ENCODE measurements at regions not wholly inside any gene's neighbourhood (a gene's known extent, or its start where the extent isn't known, plus 50 kb on each side); places are given as distances from the start of the nearest gene placed in this dataset.

- Mint-ChIP-seq H3K27me3 (ENCODE audit: insufficient read depth) (peaks cover 1% of the 10 kb centered on the region; the same call in 1 of the 2 replicates), H3K9me3 (peaks cover 54% of the 10 kb centered on the region), H3K36me3 (ENCODE audit: low read depth) (no peaks in the 10 kb centered on the region), H3K4me1 (ENCODE audit: low read depth) (no peaks in the 10 kb centered on the region), H3K27ac (no peak overlapping the region), H3K4me3 (no peak overlapping the region)
- no peak for TF ChIP-seq CTCF (IDR thresholded peaks at IDR 0.05)
- DNase-seq: no peak
Observed at GRCh38 chr15:23850666-23851065, 163.6 kb upstream of the NDN start.

- no peak for DNase-seq
- no peak overlapping the region for H3K4me3 Mint-ChIP-seq
Observed at GRCh38 chr15:23851921-23852320, 164.8 kb upstream of the NDN start.

GRCh38 chr15:23853286-23853685 lies 166.2 kb upstream of the NDN start:
- no peak for DNase-seq

More at GRCh38 chr15:23851921-23852320, 164.8 kb upstream of the NDN start:
- H3K4me1 Mint-ChIP-seq (ENCODE audit: low read depth): no peaks in the 10 kb centered on the region
- H3K27me3 Mint-ChIP-seq (ENCODE audit: insufficient read depth): peaks cover 1% of the 10 kb centered on the region; the same call in 1 of the 2 replicates
- TF ChIP-seq CTCF (IDR thresholded peaks at IDR 0.05): no peak
- peaks cover 53% of the 10 kb centered on the region for H3K9me3 Mint-ChIP-seq
- H3K27ac Mint-ChIP-seq: no peak overlapping the region
- H3K36me3 Mint-ChIP-seq (ENCODE audit: low read depth): no peaks in the 10 kb centered on the region

GRCh38 chr15:23854203-23854911 lies 167.3 kb upstream of the NDN start:
- H3K27ac Mint-ChIP-seq: no peak overlapping the region

More at GRCh38 chr15:23853286-23853685, 166.2 kb upstream of the NDN start:
- no peak overlapping the region for H3K27ac Mint-ChIP-seq
- H3K27me3 Mint-ChIP-seq (ENCODE audit: insufficient read depth): peaks cover 1% of the 10 kb centered on the region
- H3K9me3 Mint-ChIP-seq: peaks cover 53% of the 10 kb centered on the region
- no peaks in the 10 kb centered on the region for H3K4me1 Mint-ChIP-seq (ENCODE audit: low read depth)
- H3K4me3 Mint-ChIP-seq: no peak overlapping the region
- TF ChIP-seq CTCF (IDR thresholded peaks at IDR 0.05): no peak
- no peaks in the 10 kb centered on the region for H3K36me3 Mint-ChIP-seq (ENCODE audit: low read depth)

GRCh38 chr15:23854912-23855659 lies 168.0 kb upstream of the NDN start:
- H3K27ac Mint-ChIP-seq: no peak overlapping the region

More at GRCh38 chr15:23854203-23854911, 167.3 kb upstream of the NDN start:
- no peak for DNase-seq
- peaks cover 56% of the 10 kb centered on the region for H3K9me3 Mint-ChIP-seq
- peaks cover 1% of the 10 kb centered on the region for H3K27me3 Mint-ChIP-seq (ENCODE audit: insufficient read depth)
- H3K36me3 Mint-ChIP-seq (ENCODE audit: low read depth): peaks cover 3% of the 10 kb centered on the region
- no peaks in the 10 kb centered on the region for H3K4me1 Mint-ChIP-seq (ENCODE audit: low read depth)
- TF ChIP-seq CTCF (IDR thresholded peaks at IDR 0.05): no peak
- no peak overlapping the region for H3K4me3 Mint-ChIP-seq

More at GRCh38 chr15:23854912-23855659, 168.0 kb upstream of the NDN start:
- H3K9me3 Mint-ChIP-seq: peaks cover 56% of the 10 kb centered on the region
- peaks cover 8% of the 10 kb centered on the region for H3K36me3 Mint-ChIP-seq (ENCODE audit: low read depth)
- TF ChIP-seq CTCF (IDR thresholded peaks at IDR 0.05): no peak
- H3K4me3 Mint-ChIP-seq: no peak overlapping the region
- no peaks in the 10 kb centered on the region for H3K4me1 Mint-ChIP-seq (ENCODE audit: low read depth)
- DNase-seq: no peak
- peaks cover 1% of the 10 kb centered on the region for H3K27me3 Mint-ChIP-seq (ENCODE audit: insufficient read depth)

Data from HFFc6 (cell line).